H9 (cell line): ENCODE measurements at regions not wholly inside any gene's neighbourhood (a gene's known extent, or its start where the extent isn't known, plus 50 kb on each side); places are given as distances from the start of the nearest gene placed in this dataset.

Source experiments
- DNase-seq: peaks from one replicate; pipeline ENCODE4 v3.0.0-alpha.2; 2017
- H2AFZ ChIP-seq: one replicate; pipeline ENCODE4 v1.6.1; 2013; ENCODE audit warnings: mild to moderate bottlenecking, low read length, control low read depth, moderate library complexity
- H2AK5ac ChIP-seq: 2 replicates; pipeline ENCODE4 v1.6.1; 2013; ENCODE audit warnings: low read length, control low read depth, mixed read lengths; ENCODE audit not compliant: insufficient read length
- H2BK120ac ChIP-seq: one replicate; pipeline ENCODE4 v1.6.1; 2013; ENCODE audit warnings: low read depth, mild to moderate bottlenecking, low read length, control low read depth, inconsistent platforms; ENCODE audit not compliant: poor library complexity, severe bottlenecking
- H2BK12ac ChIP-seq: 2 replicates; pipeline ENCODE4 v1.6.1; 2013; ENCODE audit warnings: low read length, control low read depth, mixed read lengths, low read depth; ENCODE audit not compliant: insufficient read length
- H2BK15ac ChIP-seq: 2 replicates; pipeline ENCODE4 v1.6.1; 2013; ENCODE audit warnings: low read depth, low read length, control low read depth
- H2BK20ac ChIP-seq: one replicate; pipeline ENCODE4 v1.6.1; 2013; ENCODE audit warnings: low read depth, mild to moderate bottlenecking, low read length, control low read depth, inconsistent platforms; ENCODE audit not compliant: poor library complexity, severe bottlenecking
- H2BK5ac ChIP-seq: 2 replicates; pipeline ENCODE4 v1.6.1; 2013; ENCODE audit warnings: low read length, control low read depth, mixed read lengths; ENCODE audit not compliant: insufficient read length
- H3K14ac ChIP-seq: 2 replicates; pipeline ENCODE4 v1.6.1; 2013; ENCODE audit warnings: low read length, control low read depth; ENCODE audit not compliant: insufficient read depth
- H3K18ac ChIP-seq: 2 replicates; pipeline ENCODE4 v1.6.1; 2013; ENCODE audit warnings: low read depth, mild to moderate bottlenecking, mixed read lengths, low read length, control low read depth; ENCODE audit not compliant: insufficient read length
- H3K23ac ChIP-seq: 2 replicates; pipeline ENCODE4 v1.6.1; 2013; ENCODE audit warnings: low read length, control low read depth, mixed read lengths, low read depth; ENCODE audit not compliant: insufficient read length
- H3K23me2 ChIP-seq: 2 replicates; pipeline ENCODE4 v1.6.1; 2013; ENCODE audit warnings: low read depth, mild to moderate bottlenecking, mixed read lengths, low read length, control low read depth; ENCODE audit not compliant: insufficient read length, poor library complexity, severe bottlenecking
- H3K27ac ChIP-seq: 2 replicates; pipeline ENCODE4 v1.5.1; 2013; ENCODE audit warnings: low read length, control low read depth, mixed read lengths, low read depth; ENCODE audit not compliant: insufficient read length
- H3K27me3 ChIP-seq: 2 replicates; pipeline ENCODE4 v1.6.1; 2013; ENCODE audit warnings: low read length, control low read depth, inconsistent platforms; ENCODE audit not compliant: insufficient read depth
- H3K4ac ChIP-seq: 2 replicates; pipeline ENCODE4 v1.6.1; 2013; ENCODE audit warnings: low read depth, mild to moderate bottlenecking, control low read depth, inconsistent platforms, low read length, moderate library complexity
- H3K4me1 ChIP-seq: 2 replicates; pipeline ENCODE4 v1.6.1; 2013; ENCODE audit warnings: low read length, control low read depth, inconsistent platforms; ENCODE audit not compliant: insufficient read depth
- H3K4me2 ChIP-seq: 2 replicates; pipeline ENCODE4 v1.6.1; 2013; ENCODE audit warnings: low read length, control low read depth, mixed read lengths; ENCODE audit not compliant: insufficient read length, insufficient read depth
- H3K56ac ChIP-seq: 2 replicates; pipeline ENCODE4 v1.6.1; 2013; ENCODE audit warnings: low read depth, mild to moderate bottlenecking, mixed read lengths, low read length, control low read depth; ENCODE audit not compliant: insufficient read length
- H3K79me1 ChIP-seq: 2 replicates; pipeline ENCODE4 v1.6.1; 2013; ENCODE audit warnings: low read depth, mild to moderate bottlenecking, moderate library complexity, low read length, control low read depth, inconsistent platforms; ENCODE audit not compliant: insufficient read depth, poor library complexity, severe bottlenecking
- H3K79me2 ChIP-seq: 2 replicates; pipeline ENCODE4 v1.6.1; 2013; ENCODE audit warnings: low read length, control low read depth, inconsistent platforms; ENCODE audit not compliant: insufficient read depth
- H3K9ac ChIP-seq: 2 replicates; pipeline ENCODE4 v1.6.1; 2013; ENCODE audit warnings: low read length, control low read depth, mixed read lengths; ENCODE audit not compliant: insufficient read length; ENCODE audit errors: extremely low read depth
- H3K9me3 ChIP-seq: one replicate; pipeline ENCODE4 v1.6.1; 2013; ENCODE audit warnings: low read depth, low read length, inconsistent platforms; ENCODE audit not compliant: control insufficient read depth
- H3T11ph ChIP-seq: one replicate; pipeline ENCODE4 v1.6.1; 2013; ENCODE audit warnings: mild to moderate bottlenecking, low read length, control low read depth, inconsistent platforms
- H4K20me1 ChIP-seq: one replicate; pipeline ENCODE4 v1.6.1; 2013; ENCODE audit not compliant: control insufficient read depth, insufficient read length, insufficient read depth
- H4K5ac ChIP-seq: 2 replicates; pipeline ENCODE4 v1.6.1; 2013; ENCODE audit warnings: low read depth, mild to moderate bottlenecking, mixed read lengths, low read length, control low read depth; ENCODE audit not compliant: insufficient read length
- H4K8ac ChIP-seq: replicated peaks from 2 replicates; pipeline ENCODE4 v1.6.1; 2013; ENCODE audit warnings: low read length, control low read depth, mixed read lengths, low read depth; ENCODE audit not compliant: insufficient read length
- H4K91ac ChIP-seq: 2 replicates; pipeline ENCODE4 v1.6.1; 2013; ENCODE audit warnings: low read depth, mild to moderate bottlenecking, moderate library complexity, mixed read lengths, low read length, control low read depth; ENCODE audit not compliant: insufficient read length
- H3K27ac Mint-ChIP-seq, 3 experiments: 2 replicates in 2 of 3; 3 replicates in 1 of 3; pipeline ENCODE4 v1.8.0; 2020 to 2021; ENCODE audit warnings: mixed read lengths in 3 of 3, mild to moderate bottlenecking in 1 of 3, moderate library complexity in 1 of 3
- H3K27me3 Mint-ChIP-seq: 2 replicates; pipeline ENCODE4 v1.8.0; 2021; ENCODE audit warnings: low read depth, mild to moderate bottlenecking, moderate library complexity, mixed read lengths
- H3K36me3 Mint-ChIP-seq, 3 experiments: 2 replicates in 2 of 3; 3 replicates in 1 of 3; pipeline ENCODE4 v1.8.0; 2020 to 2021; ENCODE audit warnings: low read depth in 3 of 3, mixed read lengths in 3 of 3; ENCODE audit not compliant: insufficient read depth in 1 of 3
- H3K4me1 Mint-ChIP-seq, 2 experiments: 2 replicates each; pipeline ENCODE4 v1.8.0; 2020; ENCODE audit warnings: mixed read lengths in 2 of 2
- H3K4me3 Mint-ChIP-seq, 2 experiments: 2 replicates in 1 of 2; 3 replicates in 1 of 2; pipeline ENCODE4 v1.8.0; 2020 to 2021; ENCODE audit warnings: mild to moderate bottlenecking in 2 of 2, mixed read lengths in 2 of 2, moderate library complexity in 1 of 2
- H3K9me3 Mint-ChIP-seq, 2 experiments: 2 replicates in 1 of 2; 3 replicates in 1 of 2; pipeline ENCODE4 v1.8.0; 2020; ENCODE audit warnings: mild to moderate bottlenecking in 2 of 2, mixed read lengths in 2 of 2, moderate library complexity in 1 of 2
- CTCF ChIP-seq: fragments of 200-600 bp; sonication (generic); conservative IDR thresholded peaks from 3 replicates; pipeline ENCODE4 v1.8.0; 2021; ENCODE audit warnings: antibody characterized with exemption, mild to moderate bottlenecking
- WGBS: extraction: QIAGEN DNeasy Blood & Tissue Kit; methylation state at CpG from one replicate; pipeline ENCODE4 v1.1.7; 2013; ENCODE audit warnings: missing lambda C conversion rate, low lambda C conversion rate, mixed read lengths; ENCODE audit not compliant: insufficient read length; ENCODE audit errors: extremely low coverage; 5-methylcytosine and 5-hydroxymethylcytosine counted together

GRCh38 chr3:107062310-107062709 is 314.9 kb upstream of the CCDC54 start:
- Histone ChIP-seq H4K20me1 (no peaks in the 10 kb centered on the region), H3K18ac (no peak overlapping the region), H2BK20ac (no peak overlapping the region), H3K27ac (no peak overlapping the region), H3K14ac (no peak overlapping the region), H3K27me3 (no peaks in the 10 kb centered on the region), H4K5ac (no peak overlapping the region), H4K8ac (no peak overlapping the region), H2BK120ac (no peak overlapping the region), H3K4ac (no peak overlapping the region), H3K4me1 (peaks cover 3% of the 10 kb centered on the region), H3K79me2 (no peaks in the 10 kb centered on the region), H2BK5ac (no peak overlapping the region), H3T11ph (no peak overlapping the region), H3K56ac (no peak overlapping the region), H2AFZ (no peak overlapping the region), H2AK5ac (no peak overlapping the region), H3K23ac (no peak overlapping the region), H4K91ac (no peak overlapping the region), H3K23me2 (no peaks in the 10 kb centered on the region), H3K9ac (no peak overlapping the region), H3K9me3 (no peaks in the 10 kb centered on the region), H2BK12ac (no peak overlapping the region), H3K4me2 (no peak overlapping the region), H3K79me1 (no peaks in the 10 kb centered on the region), H2BK15ac (no peak overlapping the region)
- H3K36me3 Mint-ChIP-seq: peaks cover 7 to 26% (median 15%) of the 10 kb centered on the region in 3 experiments
- no CpG with 5 or more reads among the region's 1 CpG for WGBS
- no peak overlapping the region for H3K4me3 Mint-ChIP-seq
- TF ChIP-seq CTCF: no peak
- peak overlapping the region in 1 of 3 experiments; percentile 13; a peak in 1 of 7 replicates for H3K27ac Mint-ChIP-seq
- H3K4me1 Mint-ChIP-seq: peaks cover 29 to 32% of the 10 kb centered on the region in 2 experiments
- no peaks in the 10 kb centered on the region; the same call in 1 of the 2 replicates for H3K27me3 Mint-ChIP-seq
- no peak for DNase-seq
- peaks cover 8 to 10% of the 10 kb centered on the region in 2 experiments; a peak in 4 of 5 replicates for H3K9me3 Mint-ChIP-seq
